A673 (cell line): ENCODE measurements at regions not wholly inside any gene's neighbourhood (a gene's known extent, or its start where the extent isn't known, plus 50 kb on each side); places are given as distances from the start of the nearest gene placed in this dataset.

Experiments used
- BruUV-seq: library from RNA; stranded (reverse); fragments of 400-500 nt; replicated peaks from 2 replicates; lab custom pipeline; 2021; lab: Mats Ljungman, UMichigan
- CTCF ChIA-PET: fragments of 300-600 bp; sonication (Branson Sonifier 250); formaldehyde crosslinking; loops from one replicate; lab custom pipeline; 2022; ENCODE audit warnings: antibody characterized with exemption; lab: Charles Lee
- POLR2A ChIA-PET: fragments of 300-600 bp; sonication (Branson Sonifier 250); formaldehyde crosslinking; loops from one replicate; lab custom pipeline; 2022; ENCODE audit warnings: antibody characterized with exemption; ENCODE audit not compliant: low non-redundant PET; lab: Charles Lee
- DNase-seq: peaks from one replicate; pipeline ENCODE4 v3.0.0-alpha.2; 2015; ENCODE audit warnings: low spot score
- H3K27ac ChIP-seq: fragments of 200-600 bp; sonication (generic); 2 replicates; pipeline ENCODE4 v1.5.1; 2016; ENCODE audit warnings: mixed run types, low read depth, mild to moderate bottlenecking, mixed read lengths, antibody characterized with exemption, low read length; ENCODE audit not compliant: poor library complexity, severe bottlenecking
- H3K27me3 ChIP-seq: fragments of 200-600 bp; sonication (generic); replicated peaks from 2 replicates; pipeline ENCODE4 v1.6.1; 2017; ENCODE audit warnings: mixed run types, low read depth, mild to moderate bottlenecking, mixed read lengths, antibody characterized with exemption, low read length; ENCODE audit not compliant: insufficient read depth, poor library complexity
- H3K36me3 ChIP-seq: fragments of 200-600 bp; sonication (generic); 2 replicates; pipeline ENCODE4 v1.6.1; 2016; ENCODE audit warnings: mixed run types, mild to moderate bottlenecking, mixed read lengths, antibody characterized with exemption, low read length; ENCODE audit not compliant: insufficient read depth, poor library complexity, severe bottlenecking
- H3K4me1 ChIP-seq: fragments of 200-600 bp; sonication (generic); 2 replicates; pipeline ENCODE4 v1.6.1; 2017; ENCODE audit warnings: mixed run types, mild to moderate bottlenecking, mixed read lengths, antibody characterized with exemption, low read length; ENCODE audit not compliant: insufficient read depth, poor library complexity, severe bottlenecking
- H3K4me3 ChIP-seq: fragments of 200-600 bp; sonication (generic); 2 replicates; pipeline ENCODE4 v1.5.1; 2016; ENCODE audit warnings: low read depth, mixed run types, mild to moderate bottlenecking, mixed read lengths, low read length; ENCODE audit not compliant: poor library complexity, severe bottlenecking
- H3K9me3 ChIP-seq: fragments of 200-600 bp; sonication (generic); 2 replicates; pipeline ENCODE4 v1.6.1; 2016; ENCODE audit warnings: mixed run types, low read depth, mild to moderate bottlenecking, mixed read lengths, antibody characterized with exemption, low read length; ENCODE audit not compliant: poor library complexity, severe bottlenecking
- CTCF ChIP-seq: fragments of 300-800, 200-600 bp; sonication (generic); conservative IDR thresholded peaks from 2 replicates; pipeline ENCODE4 v1.5.1; 2017; ENCODE audit warnings: low read depth, mild to moderate bottlenecking, antibody characterized with exemption, low read length, moderate library complexity, mixed read lengths
- EZH2 ChIP-seq: fragments of 200-600 bp; sonication (generic); IDR thresholded peaks from 2 replicates; pipeline ENCODE4 v1.6.1; 2017; ENCODE audit warnings: borderline replicate concordance, low read depth, mild to moderate bottlenecking, mixed read lengths, antibody characterized with exemption, low read length; ENCODE audit not compliant: poor library complexity, severe bottlenecking
- intact Hi-C: fragments of 100-400 bp; cut with micrococcal nuclease; formaldehyde crosslinking; loops from one replicate; pipeline ENCODE4 v1.10.0; 2022; ENCODE audit not compliant: unreplicated experiment

- intact Hi-C loops: no loop called here
These were observed 68.7 kb upstream of the NECTIN1 start for GRCh38 chr11:119797736-119798135.

DNA sequence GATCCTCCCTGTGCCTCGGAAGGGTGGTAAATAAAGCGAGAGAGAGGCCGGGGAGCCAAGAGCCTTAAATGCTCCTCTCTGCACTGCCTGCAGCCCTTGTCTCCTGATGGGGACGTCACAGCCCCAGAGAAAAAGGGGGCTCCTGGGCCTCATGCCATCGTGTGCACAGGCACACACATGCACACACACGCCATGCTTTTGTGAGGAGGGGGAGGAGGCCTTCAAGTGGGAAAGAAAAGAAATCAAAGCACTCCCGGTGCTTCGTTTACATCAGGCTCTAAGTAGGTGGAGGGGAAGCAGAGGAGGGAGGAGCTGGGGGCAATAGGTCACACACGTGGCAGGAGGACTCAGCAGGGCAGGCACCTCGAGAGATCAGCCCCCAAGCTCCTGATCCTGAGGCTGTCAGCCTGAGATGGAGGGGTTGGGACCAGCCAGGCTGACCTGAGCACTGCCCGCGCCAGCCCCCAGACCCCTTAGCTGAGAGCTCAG lies 68.2 kb upstream of the NECTIN1 start:
- H3K9me3 ChIP-seq: no peaks in the 10 kb centered on the region
- POLR2A ChIA-PET: interaction anchor here (0.6 kb wide), 1 partner anchor 300 kb away, joined by 3 read pairs; no protein-coding TSS in a partner anchor
- no peak overlapping the region for H3K4me3 ChIP-seq
- peaks cover 3% of the 10 kb centered on the region for H3K27me3 ChIP-seq
- no TSS peak for BruUV-seq
- H3K36me3 ChIP-seq: no peaks in the 10 kb centered on the region
- intact Hi-C loops: no loop called here
- no peak overlapping the region for H3K27ac ChIP-seq
- TF ChIP-seq EZH2 (no peak), CTCF (no peak)
- CTCF ChIA-PET: interaction anchor here (0.6 kb wide), 1 partner anchor 263 kb away, joined by 3 read pairs; no protein-coding TSS in a partner anchor
- DNase-seq: no peak
- no peaks in the 10 kb centered on the region for H3K4me1 ChIP-seq

More at GRCh38 chr11:119797736-119798135, 68.7 kb upstream of the NECTIN1 start:
- ChIA-PET POLR2A (interaction anchor here (0.6 kb wide), 1 partner anchor 299 kb away, joined by 3 read pairs; no protein-coding TSS in a partner anchor), CTCF (interaction anchor here (0.6 kb wide), 1 partner anchor 264 kb away, joined by 3 read pairs; no protein-coding TSS in a partner anchor)
- Histone ChIP-seq H3K4me1 (no peaks in the 10 kb centered on the region), H3K4me3 (no peak overlapping the region), H3K36me3 (no peaks in the 10 kb centered on the region), H3K27me3 (peaks cover 3% of the 10 kb centered on the region), H3K27ac (no peak overlapping the region), H3K9me3 (no peaks in the 10 kb centered on the region)
- TF ChIP-seq EZH2: no peak
- no peak for TF ChIP-seq CTCF
- DNase-seq: no peak
- no TSS peak for BruUV-seq

DNA sequence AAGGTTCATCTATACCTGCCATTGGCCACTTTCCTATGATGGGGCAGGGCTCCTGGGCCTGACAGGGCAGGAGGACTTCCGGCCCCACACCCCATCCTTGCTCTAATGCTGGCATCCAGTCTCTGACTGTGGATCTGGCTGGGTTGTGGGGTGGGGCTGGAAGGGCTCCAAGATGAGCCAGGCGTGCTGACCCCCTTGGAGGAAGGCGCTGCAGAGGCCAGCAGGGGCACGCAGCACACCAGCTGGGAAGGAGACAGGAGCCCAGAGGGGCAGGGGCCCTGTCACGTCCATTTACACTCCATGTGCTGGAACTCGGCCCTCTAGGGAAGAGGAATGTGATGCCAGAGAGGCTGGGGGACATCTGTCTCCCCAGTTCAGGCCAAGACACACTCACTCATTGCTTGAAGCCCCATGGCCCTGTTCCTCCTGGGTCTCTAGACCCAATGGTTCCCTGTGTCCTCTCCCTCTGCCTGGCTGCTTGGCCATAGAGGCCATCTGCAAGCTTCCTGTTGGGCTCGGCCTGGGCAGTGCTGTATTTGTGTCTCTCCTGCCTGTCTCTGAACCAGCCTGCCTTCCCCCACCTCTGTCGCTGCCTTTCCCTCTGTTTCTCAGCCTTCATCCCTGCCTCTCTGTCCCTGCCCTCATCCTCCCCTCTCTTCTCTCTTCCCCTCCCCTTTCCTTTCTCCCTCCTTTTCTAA lies 67.5 kb upstream of the NECTIN1 start:
- Histone ChIP-seq H3K9me3 (no peaks in the 10 kb centered on the region), H3K27ac (no peak overlapping the region), H3K27me3 (peaks cover 3% of the 10 kb centered on the region), H3K4me1 (peaks cover 6% of the 10 kb centered on the region), H3K36me3 (no peaks in the 10 kb centered on the region), H3K4me3 (no peak overlapping the region)
- intact Hi-C loops: no loop called here
- no peak for DNase-seq
- ChIA-PET POLR2A (no interaction called here), CTCF (no interaction called here)
- TF ChIP-seq CTCF (no peak), EZH2 (no peak)
- BruUV-seq: no TSS peak
